IMR-90 (cell line): ENCODE measurements at regions not wholly inside any gene's neighbourhood (a gene's known extent, or its start where the extent isn't known, plus 50 kb on each side); places are given as distances from the start of the nearest gene placed in this dataset.

Experiments
- BHLHE40 ChIP-seq: fragments of 150-350 bp; IDR thresholded peaks from 2 replicates; pipeline ENCODE4 v1.6.1; 2016; ENCODE audit warnings: mild to moderate bottlenecking, low read depth, low read length
- MAZ ChIP-seq: IDR thresholded peaks from 2 replicates; pipeline ENCODE4 v1.6.1; 2012; ENCODE audit warnings: low read depth, mild to moderate bottlenecking, low read length, improper control_type of control experiment, moderate library complexity, borderline replicate concordance
- TF ChIP-seq, protein P1 (sequence below): conservative IDR thresholded peaks from 2 replicates; pipeline ENCODE4 v1.5.1; 2012; ENCODE audit warnings: mild to moderate bottlenecking, low read depth, low read length, improper control_type of control experiment

- TF ChIP-seq, protein P1, sequence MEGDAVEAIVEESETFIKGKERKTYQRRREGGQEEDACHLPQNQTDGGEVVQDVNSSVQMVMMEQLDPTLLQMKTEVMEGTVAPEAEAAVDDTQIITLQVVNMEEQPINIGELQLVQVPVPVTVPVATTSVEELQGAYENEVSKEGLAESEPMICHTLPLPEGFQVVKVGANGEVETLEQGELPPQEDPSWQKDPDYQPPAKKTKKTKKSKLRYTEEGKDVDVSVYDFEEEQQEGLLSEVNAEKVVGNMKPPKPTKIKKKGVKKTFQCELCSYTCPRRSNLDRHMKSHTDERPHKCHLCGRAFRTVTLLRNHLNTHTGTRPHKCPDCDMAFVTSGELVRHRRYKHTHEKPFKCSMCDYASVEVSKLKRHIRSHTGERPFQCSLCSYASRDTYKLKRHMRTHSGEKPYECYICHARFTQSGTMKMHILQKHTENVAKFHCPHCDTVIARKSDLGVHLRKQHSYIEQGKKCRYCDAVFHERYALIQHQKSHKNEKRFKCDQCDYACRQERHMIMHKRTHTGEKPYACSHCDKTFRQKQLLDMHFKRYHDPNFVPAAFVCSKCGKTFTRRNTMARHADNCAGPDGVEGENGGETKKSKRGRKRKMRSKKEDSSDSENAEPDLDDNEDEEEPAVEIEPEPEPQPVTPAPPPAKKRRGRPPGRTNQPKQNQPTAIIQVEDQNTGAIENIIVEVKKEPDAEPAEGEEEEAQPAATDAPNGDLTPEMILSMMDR, result no peak
- no peak for TF ChIP-seq MAZ
- TF ChIP-seq BHLHE40, result no peak
Measured at GRCh38 chr14:51593397-51593796, 58.3 kb upstream of the FRMD6 start.
